GM12874 (cell line): ENCODE measurements at regions not wholly inside any gene's neighbourhood (a gene's known extent, or its start where the extent isn't known, plus 50 kb on each side); places are given as distances from the start of the nearest gene placed in this dataset.

Source experiments
- TF ChIP-seq, protein P1 (sequence below): IDR thresholded peaks from 2 replicates; pipeline ENCODE4 v1.5.1; 2011; ENCODE audit warnings: low read depth, mild to moderate bottlenecking, control low read depth, low read length, moderate library complexity; ENCODE audit not compliant: insufficient read depth

GRCh38 chr4:178309890-178310289 lies 867.7 kb upstream of the AGA start:
- TF ChIP-seq, protein P1, sequence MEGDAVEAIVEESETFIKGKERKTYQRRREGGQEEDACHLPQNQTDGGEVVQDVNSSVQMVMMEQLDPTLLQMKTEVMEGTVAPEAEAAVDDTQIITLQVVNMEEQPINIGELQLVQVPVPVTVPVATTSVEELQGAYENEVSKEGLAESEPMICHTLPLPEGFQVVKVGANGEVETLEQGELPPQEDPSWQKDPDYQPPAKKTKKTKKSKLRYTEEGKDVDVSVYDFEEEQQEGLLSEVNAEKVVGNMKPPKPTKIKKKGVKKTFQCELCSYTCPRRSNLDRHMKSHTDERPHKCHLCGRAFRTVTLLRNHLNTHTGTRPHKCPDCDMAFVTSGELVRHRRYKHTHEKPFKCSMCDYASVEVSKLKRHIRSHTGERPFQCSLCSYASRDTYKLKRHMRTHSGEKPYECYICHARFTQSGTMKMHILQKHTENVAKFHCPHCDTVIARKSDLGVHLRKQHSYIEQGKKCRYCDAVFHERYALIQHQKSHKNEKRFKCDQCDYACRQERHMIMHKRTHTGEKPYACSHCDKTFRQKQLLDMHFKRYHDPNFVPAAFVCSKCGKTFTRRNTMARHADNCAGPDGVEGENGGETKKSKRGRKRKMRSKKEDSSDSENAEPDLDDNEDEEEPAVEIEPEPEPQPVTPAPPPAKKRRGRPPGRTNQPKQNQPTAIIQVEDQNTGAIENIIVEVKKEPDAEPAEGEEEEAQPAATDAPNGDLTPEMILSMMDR: no peak

GRCh38 chr4:178311997-178312396 lies 869.8 kb upstream of the AGA start:
- TF ChIP-seq, protein P1: no peak

GRCh38 chr4:178314287-178314686 lies 872.0 kb upstream of the AGA start:
- TF ChIP-seq, protein P1: no peak

- TF ChIP-seq, protein P1: no peak
These were observed 874.0 kb upstream of the AGA start for GRCh38 chr4:178316211-178316610.

DNA sequence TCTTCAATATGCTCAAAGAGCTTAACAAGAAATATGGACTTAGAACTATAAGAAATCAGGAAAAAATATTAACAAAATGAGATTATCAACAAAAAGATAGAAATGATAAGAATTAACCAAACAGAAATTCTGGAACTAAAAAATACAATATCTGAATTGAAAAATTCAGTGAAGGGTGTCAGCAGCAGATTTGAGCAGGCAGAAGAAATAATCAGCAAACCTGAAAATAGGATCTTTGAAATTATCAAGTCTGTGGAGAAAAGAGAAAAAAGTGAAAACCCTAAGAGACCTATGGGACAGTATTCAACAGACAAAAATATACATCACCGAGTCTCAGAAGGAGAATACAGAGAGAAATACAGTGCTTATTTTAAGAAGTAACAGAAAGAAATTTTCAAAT lies 877.8 kb upstream of the AGA start:
- TF ChIP-seq, protein P1: no peak

DNA sequence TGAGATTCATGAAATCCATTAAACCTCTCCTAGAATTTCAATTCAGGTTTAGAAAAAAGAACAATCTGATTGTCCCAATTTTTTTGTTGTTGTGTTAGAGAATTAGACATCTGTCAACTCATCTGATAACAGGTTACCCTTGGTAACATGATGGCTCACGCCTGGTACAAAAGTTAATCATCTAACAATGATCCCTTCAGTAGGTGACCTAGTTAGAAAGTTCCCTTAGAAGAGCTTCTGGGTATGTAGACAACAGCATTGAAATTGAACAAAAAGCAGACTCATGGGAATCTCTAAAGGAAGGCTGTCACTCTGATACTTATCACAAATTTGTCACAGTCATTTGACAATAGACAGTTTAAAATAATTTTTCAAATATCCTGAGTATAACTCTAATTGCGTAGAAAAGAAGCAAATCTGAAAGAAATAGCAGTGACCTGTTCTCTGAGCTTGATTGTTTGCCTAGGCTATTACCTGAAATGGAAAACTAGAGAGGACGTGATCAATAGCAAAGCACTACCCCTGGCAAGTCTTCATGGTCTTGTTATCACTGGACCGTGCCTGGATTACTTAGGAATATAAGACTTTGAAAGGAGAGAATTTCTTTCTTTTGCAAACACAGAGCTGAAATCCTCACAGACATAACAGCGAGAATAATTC lies 880.4 kb upstream of the AGA start:
- TF ChIP-seq, protein P1: no peak

DNA sequence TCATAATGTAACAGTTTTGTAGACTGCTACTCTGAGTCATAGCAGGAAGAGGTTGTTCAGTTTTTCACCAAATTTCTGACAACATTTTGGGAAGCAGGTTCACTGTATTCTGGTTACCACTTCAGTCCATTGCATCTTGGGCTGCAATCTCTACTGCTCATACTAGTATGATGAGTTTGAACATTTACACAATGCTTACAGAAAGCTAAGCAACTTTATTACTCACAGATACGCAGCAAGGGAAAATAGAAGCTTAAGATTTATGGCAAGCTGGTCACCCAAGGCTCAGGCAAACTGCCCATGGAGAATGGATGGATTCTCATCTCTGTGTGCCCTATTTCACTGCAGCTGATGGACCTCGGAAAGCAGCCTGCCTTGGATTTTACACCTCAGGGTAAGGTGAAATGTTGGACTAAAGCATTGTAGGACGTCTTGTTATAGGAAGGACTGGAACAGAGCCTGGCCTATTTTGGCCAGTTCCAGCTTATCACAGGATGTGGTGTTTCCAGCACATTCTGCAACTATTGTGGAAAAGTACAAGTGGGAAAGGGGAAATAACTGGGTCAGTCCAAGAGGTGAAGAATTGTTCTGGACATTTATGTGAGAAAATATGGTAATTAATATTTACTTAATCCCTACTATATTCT lies 887.1 kb upstream of the AGA start:
- TF ChIP-seq, protein P1: no peak
